ENCODE measurements at regions not wholly inside any gene's neighbourhood (a gene's known extent, or its start where the extent isn't known, plus 50 kb on each side); places are given as distances from the start of the nearest gene placed in this dataset.

- TF ChIP-seq EZH2 (IDR thresholded peaks at IDR 0.05; ENCODE audit: low read length, missing control alignments) (no peak), CTCF (conservative IDR thresholded peaks at IDR 0.05 in 1 of 2, IDR thresholded peaks at IDR 0.05 in 1 of 2; ENCODE audit: low read depth in 1 of 2, low read length in 2 of 2) (no peak)
Observed at GRCh38 chr2:104518256-104518655, 335.7 kb upstream of the POU3F3 start.

Measured in fibroblast of lung (primary cell).